ENCODE measurements at regions not wholly inside any gene's neighbourhood (a gene's known extent, or its start where the extent isn't known, plus 50 kb on each side); places are given as distances from the start of the nearest gene placed in this dataset.

DNA sequence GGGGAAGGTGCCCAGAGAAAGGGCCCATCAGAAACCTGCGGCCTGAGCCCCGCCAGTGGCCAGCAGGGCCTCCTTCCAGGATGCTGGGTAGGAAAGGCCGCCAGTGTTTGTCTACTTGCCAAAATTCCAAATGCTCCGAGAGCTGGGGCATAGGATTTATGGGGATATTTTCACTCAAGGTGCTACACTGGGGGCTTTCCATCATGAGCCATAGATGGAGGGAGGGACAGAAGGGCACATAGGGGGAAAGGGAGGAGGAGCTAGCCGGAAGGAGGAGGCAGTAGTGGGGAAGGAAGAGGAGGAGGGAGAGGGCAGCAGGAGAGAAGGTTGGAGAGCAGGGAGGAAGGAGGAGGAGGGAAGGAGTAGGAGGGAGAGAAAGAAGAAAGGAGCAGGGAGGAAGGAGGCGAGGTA lies 494.7 kb upstream of the PROK2 start:
- H3K27ac ChIP-seq (ENCODE audit: low read length) = no peak overlapping the region
- H3K4me3 ChIP-seq (ENCODE audit: low read depth in 2 of 2, low read length in 2 of 2) = no peak overlapping the region
- H3K27me3 ChIP-seq (ENCODE audit: control insufficient read depth, insufficient read depth, low read length) = no peaks in the 10 kb centered on the region
- TF ChIP-seq SIN3A (IDR thresholded peaks at IDR 0.05; ENCODE audit: borderline replicate concordance, insufficient read depth, low read depth, low read length) = no peak
- TF ChIP-seq POLR2AphosphoS5 (IDR thresholded peaks at IDR 0.05; ENCODE audit: low read depth, low read length) = no peak
- no peak for TF ChIP-seq REST (IDR thresholded peaks at IDR 0.05; ENCODE audit: insufficient read depth in 1 of 2, low read depth in 2 of 2, low read length in 1 of 2)
- no peak for TF ChIP-seq CTCF (IDR thresholded peaks at IDR 0.05)
- no peak for TF ChIP-seq TCF7L2 (IDR thresholded peaks at IDR 0.05; ENCODE audit: low read depth, low read length)
- POLR2A ChIA-PET = no interaction called here
- CTCF ChIA-PET = no interaction called here
- no TSS peak for BruUV-seq (replicated peaks)
- ATAC-seq (no peak), DNase-seq (ENCODE audit: low read depth, low spot score) (no peak)
- no peaks in the 10 kb centered on the region for H3K4me1 ChIP-seq (ENCODE audit: control insufficient read depth, insufficient read depth, low read length)
- H3K36me3 ChIP-seq (ENCODE audit: control insufficient read depth, insufficient read depth, low read length) = no peaks in the 10 kb centered on the region
- H3K9me3 ChIP-seq (ENCODE audit: control insufficient read depth, insufficient read depth, low read depth, low read length) = no peaks in the 10 kb centered on the region
- intact Hi-C loops (cut with micrococcal nuclease; ENCODE audit: unreplicated experiment) = no loop called here
- in situ Hi-C loops (cut with HindIII; ENCODE audit: low pct_unique_long_range_greater_than_20kb, low sequenced_read_pairs) = no loop called here

GRCh38 chr3:72279068-72279604 lies 494.2 kb upstream of the PROK2 start:
- intact Hi-C loops (cut with micrococcal nuclease; ENCODE audit: unreplicated experiment) (no loop called here), in situ Hi-C loops (cut with HindIII; ENCODE audit: low pct_unique_long_range_greater_than_20kb, low sequenced_read_pairs) (no loop called here)
- no peaks in the 10 kb centered on the region for H3K9me3 ChIP-seq (ENCODE audit: control insufficient read depth, insufficient read depth, low read depth, low read length)
- no TSS peak for BruUV-seq (replicated peaks)
- POLR2A ChIA-PET = no interaction called here
- no peak for TF ChIP-seq TCF7L2 (IDR thresholded peaks at IDR 0.05; ENCODE audit: low read depth, low read length)
- DNase-seq (ENCODE audit: low read depth, low spot score) = no peak
- H3K4me1 ChIP-seq (ENCODE audit: control insufficient read depth, insufficient read depth, low read length) = no peaks in the 10 kb centered on the region
- CTCF ChIA-PET = no interaction called here
- H3K27ac ChIP-seq (ENCODE audit: low read length) = no peak overlapping the region
- no peaks in the 10 kb centered on the region for H3K36me3 ChIP-seq (ENCODE audit: control insufficient read depth, insufficient read depth, low read length)
- no peak overlapping the region for H3K4me3 ChIP-seq (ENCODE audit: low read depth in 2 of 2, low read length in 2 of 2)
- no peak for ATAC-seq
- no peaks in the 10 kb centered on the region for H3K27me3 ChIP-seq (ENCODE audit: control insufficient read depth, insufficient read depth, low read length)

DNA sequence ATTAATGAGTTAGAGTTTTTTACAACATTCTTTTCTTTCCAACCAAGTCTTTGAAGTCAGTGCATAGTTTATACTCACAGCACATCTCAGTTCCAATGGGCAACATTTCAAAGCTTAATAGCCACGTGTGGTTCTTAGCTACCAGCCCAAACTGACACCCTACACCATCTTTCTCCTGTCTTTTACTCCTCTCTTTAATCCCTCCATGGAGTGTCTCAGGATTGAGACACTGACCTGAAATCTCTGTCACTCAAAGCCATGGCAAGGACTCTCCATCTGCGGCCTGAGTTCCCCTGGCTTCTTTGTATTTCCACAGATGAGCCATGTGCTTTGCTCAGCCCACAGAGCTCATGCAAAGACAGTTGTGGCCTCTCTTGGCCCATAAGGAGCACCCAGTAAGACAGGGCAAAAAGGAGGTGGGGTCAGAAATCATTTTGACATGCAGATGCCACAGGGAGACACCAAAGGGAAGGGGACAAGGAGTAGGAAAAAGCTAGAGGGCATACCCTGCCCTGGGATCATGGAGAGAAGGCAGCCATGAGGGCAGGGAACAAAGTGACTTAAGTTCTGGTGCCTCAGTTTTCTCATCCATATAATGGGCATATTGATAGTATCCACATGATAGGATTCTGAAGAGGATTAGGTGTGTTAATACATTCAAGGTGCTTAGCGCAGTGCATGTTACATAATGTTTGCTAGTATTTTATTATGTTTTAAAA lies 493.6 kb upstream of the PROK2 start:
- DNase-seq (ENCODE audit: low read depth, low spot score) = no peak
- intact Hi-C loops (cut with micrococcal nuclease; ENCODE audit: unreplicated experiment) (no loop called here), in situ Hi-C loops (cut with HindIII; ENCODE audit: low pct_unique_long_range_greater_than_20kb, low sequenced_read_pairs) (no loop called here)
- H3K27ac ChIP-seq (ENCODE audit: low read length) = no peak overlapping the region
- no peak overlapping the region for H3K4me3 ChIP-seq (ENCODE audit: low read depth in 2 of 2, low read length in 2 of 2)
- no peaks in the 10 kb centered on the region for H3K36me3 ChIP-seq (ENCODE audit: control insufficient read depth, insufficient read depth, low read length)
- no peak for ATAC-seq
- TF ChIP-seq POLR2AphosphoS5 (IDR thresholded peaks at IDR 0.05; ENCODE audit: low read depth, low read length) (no peak), TCF7L2 (IDR thresholded peaks at IDR 0.05; ENCODE audit: low read depth, low read length) (no peak), REST (IDR thresholded peaks at IDR 0.05; ENCODE audit: insufficient read depth in 1 of 2, low read depth in 2 of 2, low read length in 1 of 2) (no peak), SIN3A (IDR thresholded peaks at IDR 0.05; ENCODE audit: borderline replicate concordance, insufficient read depth, low read depth, low read length) (no peak), CTCF (IDR thresholded peaks at IDR 0.05) (no peak)
- BruUV-seq (replicated peaks) = no TSS peak
- H3K9me3 ChIP-seq (ENCODE audit: control insufficient read depth, insufficient read depth, low read depth, low read length) = no peaks in the 10 kb centered on the region
- ChIA-PET POLR2A (no interaction called here), CTCF (no interaction called here)
- no peaks in the 10 kb centered on the region for H3K4me1 ChIP-seq (ENCODE audit: control insufficient read depth, insufficient read depth, low read length)
- no peaks in the 10 kb centered on the region for H3K27me3 ChIP-seq (ENCODE audit: control insufficient read depth, insufficient read depth, low read length)
